Astrocyte of the cerebellum (primary cell): ENCODE measurements at regions not wholly inside any gene's neighbourhood (a gene's known extent, or its start where the extent isn't known, plus 50 kb on each side); places are given as distances from the start of the nearest gene placed in this dataset.
"Not testable (repeated sequence)": the region's sequence is repeated elsewhere in the genome, so short reads cannot be mapped to it uniquely, and the experiment has no call there.

Experiments
- DNase-seq: peaks from one replicate; pipeline ENCODE4 v3.0.0-alpha.2; 2011; ENCODE audit warnings: low read depth
- H3K4me3 ChIP-seq: 2 replicates; pipeline ENCODE4 v1.5.1; 2011; ENCODE audit warnings: mild to moderate bottlenecking, low read depth, low read length, moderate library complexity
- CTCF ChIP-seq: IDR thresholded peaks from 2 replicates; pipeline ENCODE4 v1.5.1; 2012; ENCODE audit warnings: low read length, low read depth, moderate library complexity, mild to moderate bottlenecking; ENCODE audit errors: missing control alignments
- in situ Hi-C: cut with HindIII; loops from 2 replicates; pipeline ENCODE4 v1.10.0; 2017; ENCODE audit warnings: low sequenced_read_pairs

GRCh38 chr16:5215901-5216300 is 118.3 kb upstream of the EEF2KMT start:
- DNase-seq = no peak
- H3K4me3 ChIP-seq = no peak overlapping the region
- TF ChIP-seq CTCF = no peak
- in situ Hi-C loops = no loop called here

GRCh38 chr16:5214466-5214865 is 116.9 kb upstream of the EEF2KMT start:
- TF ChIP-seq CTCF = no peak
- H3K4me3 ChIP-seq = no peak overlapping the region
- DNase-seq = no peak
- in situ Hi-C loops = no loop called here

- H3K4me3 ChIP-seq, in situ Hi-C loops, DNase-seq: not testable (repeated sequence)
Observed at GRCh38 chr16:5212501-5212900, 114.9 kb upstream of the EEF2KMT start.

GRCh38 chr16:5207862-5208498 is 110.4 kb upstream of the EEF2KMT start:
- in situ Hi-C loops, H3K4me3 ChIP-seq, DNase-seq: not testable (repeated sequence)

GRCh38 chr16:5207001-5207523 is 109.5 kb upstream of the EEF2KMT start:
- no peak for TF ChIP-seq CTCF
- in situ Hi-C loops = no loop called here

GRCh38 chr16:5206331-5206990 is 108.9 kb upstream of the EEF2KMT start:
- no peak for DNase-seq
- TF ChIP-seq CTCF = no peak
- H3K4me3 ChIP-seq = no peak overlapping the region
- in situ Hi-C loops = no loop called here

More at GRCh38 chr16:5207001-5207523, 109.5 kb upstream of the EEF2KMT start:
- no peak overlapping the region for H3K4me3 ChIP-seq
- DNase-seq = no peak

GRCh38 chr16:5205361-5206040 is 107.9 kb upstream of the EEF2KMT start:
- H3K4me3 ChIP-seq = no peak overlapping the region
- TF ChIP-seq CTCF = no peak
- in situ Hi-C loops = no loop called here
- DNase-seq = no peak

GRCh38 chr16:5203675-5204074 is 106.1 kb upstream of the EEF2KMT start:
- H3K4me3 ChIP-seq, DNase-seq, in situ Hi-C loops: not testable (repeated sequence)
